Trophoblast cell (in vitro differentiated cells and primary cell): ENCODE measurements at regions not wholly inside any gene's neighbourhood (a gene's known extent, or its start where the extent isn't known, plus 50 kb on each side); places are given as distances from the start of the nearest gene placed in this dataset.

Experiments used
- DNase-seq, 2 donors: peaks; one replicate each; pipeline ENCODE4 v3.0.0-alpha.2; 2016
- H2AFZ ChIP-seq: 2 replicates; pipeline ENCODE4 v1.6.1; 2013; ENCODE audit warnings: low read length, moderate library complexity, mild to moderate bottlenecking; ENCODE audit not compliant: insufficient read depth, poor library complexity
- H2AK5ac ChIP-seq: 2 replicates; pipeline ENCODE4 v1.6.1; 2013; ENCODE audit warnings: mild to moderate bottlenecking, low read length
- H2BK120ac ChIP-seq: 2 replicates; pipeline ENCODE4 v1.6.1; 2013; ENCODE audit warnings: low read length, mild to moderate bottlenecking, moderate library complexity; ENCODE audit not compliant: insufficient read depth, poor library complexity
- H2BK12ac ChIP-seq: 2 replicates; pipeline ENCODE4 v1.6.1; 2013; ENCODE audit warnings: mild to moderate bottlenecking, low read length, moderate library complexity
- H2BK5ac ChIP-seq: 2 replicates; pipeline ENCODE4 v1.6.1; 2013; ENCODE audit warnings: low read length, low read depth, moderate library complexity, mild to moderate bottlenecking; ENCODE audit not compliant: poor library complexity
- H3K14ac ChIP-seq: 2 replicates; pipeline ENCODE4 v1.6.1; 2013; ENCODE audit warnings: mild to moderate bottlenecking, low read length
- H3K18ac ChIP-seq: 2 replicates; pipeline ENCODE4 v1.6.1; 2013; ENCODE audit warnings: mild to moderate bottlenecking, low read length
- H3K23ac ChIP-seq: 2 replicates; pipeline ENCODE4 v1.6.1; 2013; ENCODE audit warnings: low read length
- H3K27ac ChIP-seq: 2 replicates; pipeline ENCODE4 v1.5.1; 2013; ENCODE audit warnings: low read depth, mild to moderate bottlenecking, inconsistent platforms, low read length, moderate library complexity
- H3K27me3 ChIP-seq: 2 replicates; pipeline ENCODE4 v1.6.1; 2013; ENCODE audit warnings: inconsistent platforms, mild to moderate bottlenecking, low read length, moderate library complexity; ENCODE audit not compliant: insufficient read depth
- H3K36me3 ChIP-seq, 2 experiments: 1 replicate in 1 of 2; 2 replicates in 1 of 2; pipeline ENCODE4 v1.6.1; 2013; ENCODE audit warnings: low read length in 2 of 2, mild to moderate bottlenecking in 2 of 2, moderate library complexity in 1 of 2; ENCODE audit not compliant: insufficient read depth in 2 of 2, control insufficient read depth in 1 of 2
- H3K4ac ChIP-seq: 2 replicates; pipeline ENCODE4 v1.6.1; 2013; ENCODE audit warnings: low read depth, mild to moderate bottlenecking, low read length, moderate library complexity
- H3K4me1 ChIP-seq, 2 experiments: 1 replicate in 1 of 2; 2 replicates in 1 of 2; pipeline ENCODE4 v1.6.1; 2013; ENCODE audit warnings: low read length in 2 of 2, mild to moderate bottlenecking in 2 of 2, moderate library complexity in 1 of 2; ENCODE audit not compliant: insufficient read depth in 2 of 2, control insufficient read depth in 1 of 2
- H3K4me2 ChIP-seq: 2 replicates; pipeline ENCODE4 v1.6.1; 2013; ENCODE audit warnings: inconsistent platforms, mild to moderate bottlenecking, low read length, moderate library complexity
- H3K4me3 ChIP-seq: 2 replicates; pipeline ENCODE4 v1.5.1; 2013; ENCODE audit warnings: mild to moderate bottlenecking, low read depth, low read length, inconsistent platforms
- H3K79me1 ChIP-seq: one replicate; pipeline ENCODE4 v1.6.1; 2013; ENCODE audit warnings: low read length
- H3K79me2 ChIP-seq: 2 replicates; pipeline ENCODE4 v1.6.1; 2013; ENCODE audit warnings: low read length, mild to moderate bottlenecking; ENCODE audit not compliant: control insufficient read depth, insufficient read depth, poor library complexity
- H3K9ac ChIP-seq: 2 replicates; pipeline ENCODE4 v1.6.1; 2013; ENCODE audit warnings: mild to moderate bottlenecking, low read length
- H3K9me3 ChIP-seq: 2 replicates; pipeline ENCODE4 v1.6.1; 2013; ENCODE audit warnings: low read depth, mild to moderate bottlenecking, control low read depth, inconsistent platforms, low read length; ENCODE audit not compliant: insufficient read depth
- H4K12ac ChIP-seq: 2 replicates; pipeline ENCODE4 v1.6.1; 2013; ENCODE audit warnings: low read depth, mild to moderate bottlenecking, low read length, moderate library complexity
- H4K8ac ChIP-seq: 2 replicates; pipeline ENCODE4 v1.6.1; 2013; ENCODE audit warnings: low read depth, mild to moderate bottlenecking, low read length, moderate library complexity
- H4K91ac ChIP-seq: one replicate; pipeline ENCODE4 v1.6.1; 2013; ENCODE audit warnings: low read depth, mild to moderate bottlenecking, low read length, moderate library complexity
- WGBS: extraction: QIAGEN DNeasy Blood & Tissue Kit; methylation state at CpG from one replicate; pipeline ENCODE4 v1.1.7; 2013; ENCODE audit warnings: missing lambda C conversion rate; ENCODE audit not compliant: insufficient read length, insufficient coverage; ENCODE audit errors: extremely low coverage; 5-methylcytosine and 5-hydroxymethylcytosine counted together

DNA sequence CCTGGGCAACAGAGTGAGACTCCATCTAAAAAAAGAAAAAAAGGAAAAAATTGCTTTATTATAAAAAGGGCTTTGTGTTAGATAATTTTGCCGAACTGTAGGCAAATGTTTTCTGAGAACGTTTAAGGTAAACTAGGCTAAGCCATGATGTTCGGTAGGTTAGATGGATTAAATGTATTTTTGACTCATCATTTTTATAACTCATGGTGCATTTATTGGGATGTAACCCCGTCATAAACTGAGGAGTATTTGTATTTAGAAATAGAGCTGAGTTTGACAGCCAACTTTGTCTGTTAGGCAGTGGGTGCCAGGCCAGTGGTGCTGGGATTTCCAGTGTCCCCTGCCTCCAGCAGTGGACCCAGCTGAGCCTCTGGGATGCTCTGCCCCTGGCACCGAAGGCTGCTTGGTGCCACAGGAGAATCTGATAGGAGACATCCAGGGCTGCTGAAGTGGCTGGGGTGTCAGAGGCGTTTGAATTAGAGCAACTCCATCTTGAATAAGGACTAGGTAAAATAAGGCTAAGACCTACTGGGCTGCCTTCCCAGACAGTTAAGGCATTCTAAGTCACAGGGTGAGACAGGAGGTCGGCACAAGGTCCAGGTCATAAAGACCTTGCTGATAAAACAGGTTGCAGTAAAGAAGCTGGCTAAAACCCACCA is 114.9 kb upstream of the EEPD1 start:
- H3K4me2 ChIP-seq, result no peak overlapping the region
- no peak overlapping the region for H4K12ac ChIP-seq
- peaks cover 6% of the 10 kb centered on the region for H3K79me1 ChIP-seq
- H3K4me3 ChIP-seq, result no peak overlapping the region
- H2AFZ ChIP-seq, result no peak overlapping the region
- H3K9ac ChIP-seq, result no peak overlapping the region
- no peak overlapping the region for H3K18ac ChIP-seq
- no peak overlapping the region for H4K8ac ChIP-seq
- no peak overlapping the region for H2BK5ac ChIP-seq
- H3K23ac ChIP-seq, result no peak overlapping the region
- no peaks in the 10 kb centered on the region for H3K36me3 ChIP-seq
- no peaks in the 10 kb centered on the region for H3K9me3 ChIP-seq
- no peak overlapping the region for H3K27ac ChIP-seq
- H3K4me1 ChIP-seq, result peaks cover 6 to 9% of the 10 kb centered on the region in 2 experiments
- no peak overlapping the region for H3K4ac ChIP-seq
- no peaks in the 10 kb centered on the region for H3K79me2 ChIP-seq
- no CpG with 5 or more reads among the region's 7 CpGs for WGBS
- no peaks in the 10 kb centered on the region for H3K27me3 ChIP-seq
- H2AK5ac ChIP-seq, result no peak overlapping the region
- H3K14ac ChIP-seq, result no peak overlapping the region
- H2BK12ac ChIP-seq, result peak overlapping the region; percentile 46
- no peak for DNase-seq
- no peak overlapping the region for H2BK120ac ChIP-seq
- no peak overlapping the region for H4K91ac ChIP-seq

DNA sequence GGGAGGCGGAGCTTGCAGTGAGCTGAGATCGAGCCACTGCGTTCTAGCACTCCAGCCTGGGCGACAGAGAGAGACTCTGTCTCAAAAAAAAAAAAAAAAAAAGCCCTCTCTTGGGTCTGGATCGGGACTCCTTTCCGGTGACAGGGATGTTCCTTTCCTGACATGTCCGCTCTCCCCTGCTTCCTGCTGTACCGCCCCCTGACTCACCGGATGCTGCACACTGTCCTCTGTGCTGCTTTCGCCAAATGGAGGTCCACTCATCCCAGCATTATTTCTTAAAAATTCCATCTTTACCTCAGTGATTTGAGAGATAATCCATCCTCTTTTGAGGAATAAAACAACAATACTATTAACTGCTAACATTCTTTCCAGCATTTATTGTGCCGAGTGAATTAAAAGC is 113.8 kb upstream of the EEPD1 start:
- Histone ChIP-seq H4K12ac (no peak overlapping the region), H3K14ac (no peak overlapping the region), H2AK5ac (no peak overlapping the region), H2BK5ac (no peak overlapping the region), H3K27me3 (no peaks in the 10 kb centered on the region), H2BK120ac (no peak overlapping the region), H3K4me1 (peaks cover 6 to 9% of the 10 kb centered on the region in 2 experiments), H2BK12ac (no peak overlapping the region), H3K4ac (no peak overlapping the region), H4K8ac (no peak overlapping the region), H3K4me2 (no peak overlapping the region), H3K23ac (no peak overlapping the region), H3K27ac (no peak overlapping the region), H3K9me3 (no peaks in the 10 kb centered on the region), H2AFZ (no peak overlapping the region), H3K4me3 (no peak overlapping the region), H4K91ac (no peak overlapping the region), H3K79me2 (no peaks in the 10 kb centered on the region), H3K9ac (no peak overlapping the region), H3K18ac (no peak overlapping the region), H3K36me3 (no peaks in the 10 kb centered on the region), H3K79me1 (peaks cover 6% of the 10 kb centered on the region)
- no CpG with 5 or more reads among the region's 11 CpGs for WGBS
- no peak for DNase-seq

DNA sequence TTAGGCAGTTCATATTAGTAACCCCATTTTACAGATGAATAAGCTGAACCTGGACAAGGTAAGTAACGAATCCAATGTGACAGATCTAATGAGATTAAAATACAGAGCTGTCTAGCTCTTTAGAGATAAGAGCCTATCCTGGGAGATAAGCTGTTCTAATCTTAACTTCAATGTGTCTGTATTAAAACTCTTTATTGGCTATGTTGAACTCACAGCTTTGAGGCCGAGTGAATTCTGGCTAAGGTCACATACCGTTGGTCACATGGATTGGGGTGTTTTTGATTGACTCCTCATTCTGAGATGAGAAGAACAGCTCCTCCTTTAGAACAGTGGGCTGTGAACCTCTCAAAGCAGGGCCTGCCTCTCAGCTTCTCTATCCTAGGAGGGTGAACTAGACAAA is 113.4 kb upstream of the EEPD1 start:
- Histone ChIP-seq H4K8ac (no peak overlapping the region), H2BK120ac (no peak overlapping the region), H3K36me3 (no peaks in the 10 kb centered on the region), H3K79me1 (peaks cover 6% of the 10 kb centered on the region), H4K12ac (no peak overlapping the region), H3K4ac (no peak overlapping the region), H3K9ac (no peak overlapping the region), H3K4me1 (peaks cover 6 to 9% of the 10 kb centered on the region in 2 experiments), H2AFZ (no peak overlapping the region), H3K4me3 (no peak overlapping the region), H3K9me3 (no peaks in the 10 kb centered on the region), H2BK5ac (no peak overlapping the region), H4K91ac (no peak overlapping the region), H3K23ac (no peak overlapping the region), H3K4me2 (no peak overlapping the region), H2AK5ac (no peak overlapping the region), H3K14ac (no peak overlapping the region), H3K79me2 (no peaks in the 10 kb centered on the region), H3K27me3 (no peaks in the 10 kb centered on the region), H3K27ac (no peak overlapping the region), H3K18ac (no peak overlapping the region), H2BK12ac (no peak overlapping the region)
- no peak for DNase-seq
- WGBS, result no CpG with 5 or more reads among the region's 3 CpGs

DNA sequence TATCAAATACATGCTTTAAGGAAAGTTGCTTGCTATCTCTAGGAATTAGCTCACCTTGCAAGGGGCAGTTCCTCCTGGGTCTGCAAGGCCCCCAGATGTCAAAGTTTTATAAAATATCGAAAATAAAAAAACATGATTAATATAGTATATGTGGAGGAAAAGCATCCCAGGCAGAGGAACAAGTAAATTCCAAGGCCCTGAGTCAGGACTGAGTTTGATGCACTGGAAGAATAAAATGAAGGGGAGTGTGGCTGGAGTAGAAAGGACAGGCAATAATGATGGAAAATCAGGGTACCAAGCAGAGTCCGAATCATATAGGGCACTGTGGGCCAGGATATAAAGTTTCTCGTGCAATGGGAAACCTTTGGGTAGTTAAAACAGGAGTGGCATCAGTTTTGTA is 112.4 kb upstream of the EEPD1 start:
- H3K36me3 ChIP-seq, result no peaks in the 10 kb centered on the region

More for the DNA sequence above, 112.4 kb upstream of the EEPD1 start:
- no peak overlapping the region for H2AK5ac ChIP-seq
- no CpG with 5 or more reads among the region's 3 CpGs for WGBS
- peaks cover 6 to 9% of the 10 kb centered on the region in 2 experiments for H3K4me1 ChIP-seq
- H3K9me3 ChIP-seq, result no peaks in the 10 kb centered on the region
- no peak overlapping the region for H2BK5ac ChIP-seq
- no peak overlapping the region for H3K4me3 ChIP-seq
- H3K18ac ChIP-seq, result no peak overlapping the region
- no peak overlapping the region for H2AFZ ChIP-seq
- H3K23ac ChIP-seq, result no peak overlapping the region
- no peak overlapping the region for H3K9ac ChIP-seq
- no peak overlapping the region for H3K14ac ChIP-seq
- no peak overlapping the region for H4K91ac ChIP-seq
- H4K12ac ChIP-seq, result no peak overlapping the region
- no peak overlapping the region for H4K8ac ChIP-seq
- H3K4me2 ChIP-seq, result no peak overlapping the region
- DNase-seq, result peak in 1 of 2 donors; percentile 17
- H3K27ac ChIP-seq, result no peak overlapping the region
- no peak overlapping the region for H2BK12ac ChIP-seq
- H3K27me3 ChIP-seq, result no peaks in the 10 kb centered on the region
- no peak overlapping the region for H2BK120ac ChIP-seq
- H3K4ac ChIP-seq, result no peak overlapping the region
- H3K79me2 ChIP-seq, result no peaks in the 10 kb centered on the region
- H3K79me1 ChIP-seq, result peaks cover 6% of the 10 kb centered on the region
